IMR-90 (cell line): ENCODE measurements at regions not wholly inside any gene's neighbourhood (a gene's known extent, or its start where the extent isn't known, plus 50 kb on each side); places are given as distances from the start of the nearest gene placed in this dataset.

Source experiments
- ATAC-seq: fragments of 200-7000 bp; cut with Tn5 transposase; 2 replicates; pipeline ENCODE4 v1.9.1; 2020; ENCODE audit warnings: low read depth, mild to moderate bottlenecking, moderate library complexity
- BruUV-seq: library from RNA; stranded (reverse); fragments of 400-500 nt; replicated peaks from 2 replicates; lab custom pipeline; 2021; lab: Mats Ljungman, UMichigan
- CTCF ChIA-PET: fragments of 300-600 bp; formaldehyde crosslinking; extraction: SDS; loops from one replicate; lab custom pipeline; 2021; ENCODE audit warnings: antibody characterized with exemption; lab: Yijun Ruan, JAX
- POLR2A ChIA-PET: fragments of 300-600 bp; sonication (Branson Sonifier 250); formaldehyde crosslinking; loops from one replicate; lab custom pipeline; 2022; ENCODE audit warnings: antibody characterized with exemption; ENCODE audit not compliant: unreplicated experiment; lab: Charles Lee
- DNase-seq: peaks from one replicate; pipeline ENCODE4 v3.0.0; 2013
- H2AFZ ChIP-seq: replicated peaks from 2 replicates; pipeline ENCODE3; 2013; ENCODE audit warnings: low read length, mild to moderate bottlenecking; ENCODE audit not compliant: poor library complexity
- H2AK5ac ChIP-seq: 2 replicates; pipeline ENCODE4 v1.6.1; 2013; ENCODE audit warnings: low read depth, low read length, inconsistent platforms
- H2AK9ac ChIP-seq: replicated peaks from 2 replicates; pipeline ENCODE3; 2013; ENCODE audit warnings: mild to moderate bottlenecking, low read depth, low read length, moderate library complexity; ENCODE audit not compliant: poor library complexity
- H2BK120ac ChIP-seq: 2 replicates; pipeline ENCODE4 v1.6.1; 2013; ENCODE audit warnings: low read depth, low read length, inconsistent platforms
- H2BK15ac ChIP-seq: 3 replicates; pipeline ENCODE4 v1.6.1; 2013; ENCODE audit warnings: low read depth, low read length, inconsistent platforms
- H2BK20ac ChIP-seq: 2 replicates; pipeline ENCODE4 v1.6.1; 2013; ENCODE audit warnings: low read depth, mild to moderate bottlenecking, inconsistent platforms, low read length, moderate library complexity
- H2BK5ac ChIP-seq: 2 replicates; pipeline ENCODE4 v1.6.1; 2013; ENCODE audit warnings: mild to moderate bottlenecking, low read depth, low read length, inconsistent platforms; ENCODE audit not compliant: poor library complexity, severe bottlenecking
- H3K14ac ChIP-seq: replicated peaks from 2 replicates; pipeline ENCODE4 v1.6.1; 2013; ENCODE audit warnings: low read depth, low read length, inconsistent platforms
- H3K18ac ChIP-seq: 2 replicates; pipeline ENCODE4 v1.6.1; 2013; ENCODE audit warnings: low read depth, low read length, control low read depth
- H3K23ac ChIP-seq: 2 replicates; pipeline ENCODE4 v1.6.1; 2013; ENCODE audit warnings: low read depth, low read length, inconsistent platforms
- H3K27ac ChIP-seq: 2 replicates; pipeline ENCODE4 v1.5.1; 2013; ENCODE audit warnings: mild to moderate bottlenecking, control low read depth, low read length; ENCODE audit not compliant: insufficient read depth
- H3K27me3 ChIP-seq: 2 replicates; pipeline ENCODE4 v1.6.1; 2013; ENCODE audit warnings: low read length; ENCODE audit not compliant: control insufficient read depth, insufficient read depth
- H3K36me3 ChIP-seq: 2 replicates; pipeline ENCODE4 v1.6.1; 2013; ENCODE audit warnings: low read length, mixed read lengths; ENCODE audit not compliant: control insufficient read depth, insufficient read depth
- H3K4ac ChIP-seq: 2 replicates; pipeline ENCODE4 v1.6.1; 2013; ENCODE audit warnings: low read depth, low read length, inconsistent platforms
- H3K4me1 ChIP-seq: 2 replicates; pipeline ENCODE4 v1.6.1; 2013; ENCODE audit warnings: low read length, mixed read lengths; ENCODE audit not compliant: control insufficient read depth, insufficient read depth
- H3K4me2 ChIP-seq: 2 replicates; pipeline ENCODE4 v1.6.1; 2013; ENCODE audit warnings: low read depth, mild to moderate bottlenecking, control low read depth, low read length, moderate library complexity
- H3K4me3 ChIP-seq: 2 replicates; pipeline ENCODE4 v1.5.1; 2013; ENCODE audit warnings: low read depth, mild to moderate bottlenecking, control low read depth, low read length, moderate library complexity; ENCODE audit not compliant: insufficient read depth
- H3K56ac ChIP-seq: 2 replicates; pipeline ENCODE4 v1.6.1; 2013; ENCODE audit warnings: low read length, inconsistent platforms; ENCODE audit not compliant: insufficient read depth; ENCODE audit errors: extremely low read depth
- H3K79me1 ChIP-seq, 2 experiments: 2 replicates each; pipeline ENCODE4 v1.6.1; 2013; ENCODE audit warnings: low read length in 2 of 2, inconsistent platforms in 1 of 2, low read depth in 1 of 2
- H3K9ac ChIP-seq: 2 replicates; pipeline ENCODE4 v1.6.1; 2013; ENCODE audit warnings: low read depth, low read length, control low read depth
- H3K9me1 ChIP-seq: 2 replicates; pipeline ENCODE4 v1.6.1; 2013; ENCODE audit warnings: low read length, inconsistent platforms; ENCODE audit not compliant: insufficient read depth
- H3K9me3 ChIP-seq: 2 replicates; pipeline ENCODE4 v1.6.1; 2013; ENCODE audit warnings: low read length; ENCODE audit not compliant: control insufficient read depth, insufficient read depth
- H4K20me1 ChIP-seq: 2 replicates; pipeline ENCODE4 v1.6.1; 2013; ENCODE audit warnings: low read length, inconsistent platforms; ENCODE audit not compliant: insufficient read depth
- H4K5ac ChIP-seq: 2 replicates; pipeline ENCODE4 v1.6.1; 2013; ENCODE audit warnings: mild to moderate bottlenecking, low read depth, low read length, control low read depth
- H4K8ac ChIP-seq, 2 experiments: 2 replicates each; pipeline ENCODE4 v1.6.1; 2013; ENCODE audit warnings: low read depth in 2 of 2, low read length in 2 of 2, control low read depth in 1 of 2, inconsistent platforms in 1 of 2
- H4K91ac ChIP-seq: 2 replicates; pipeline ENCODE4 v1.6.1; 2013; ENCODE audit warnings: low read depth, low read length, inconsistent platforms; ENCODE audit not compliant: insufficient read depth
- BHLHE40 ChIP-seq: fragments of 150-350 bp; IDR thresholded peaks from 2 replicates; pipeline ENCODE4 v1.6.1; 2016; ENCODE audit warnings: mild to moderate bottlenecking, low read depth, low read length
- CEBPB ChIP-seq: IDR thresholded peaks from 2 replicates; pipeline ENCODE4 v1.6.1; 2012; ENCODE audit warnings: low read depth, low read length, improper control_type of control experiment
- CHD1 ChIP-seq: IDR thresholded peaks from 2 replicates; pipeline ENCODE4 v1.6.1; 2012; ENCODE audit warnings: low read depth, low read length, improper control_type of control experiment
- FOS ChIP-seq: fragments of 150-350 bp; IDR thresholded peaks from 2 replicates; pipeline ENCODE4 v1.6.1; 2016; ENCODE audit warnings: low read depth, low read length
- MAFK ChIP-seq: IDR thresholded peaks from 2 replicates; pipeline ENCODE4 v1.6.1; 2012; ENCODE audit warnings: low read depth, low read length, improper control_type of control experiment
- MAZ ChIP-seq: IDR thresholded peaks from 2 replicates; pipeline ENCODE4 v1.6.1; 2012; ENCODE audit warnings: low read depth, mild to moderate bottlenecking, low read length, improper control_type of control experiment, moderate library complexity, borderline replicate concordance
- MXI1 ChIP-seq: IDR thresholded peaks from 2 replicates; pipeline ENCODE4 v1.6.1; 2012; ENCODE audit warnings: low read depth, mild to moderate bottlenecking, low read length, moderate library complexity, borderline replicate concordance
- NFE2L2 ChIP-seq: fragments of 150-350 bp; IDR thresholded peaks from 2 replicates; pipeline ENCODE4 v1.6.1; 2016; ENCODE audit warnings: low read depth, mild to moderate bottlenecking, low read length
- POLR2A ChIP-seq: IDR thresholded peaks from 2 replicates; pipeline ENCODE4 v1.6.1; 2012; ENCODE audit warnings: mild to moderate bottlenecking, low read depth, low read length
- RAD21 ChIP-seq: IDR thresholded peaks from 2 replicates; pipeline ENCODE4 v1.6.1; 2012; ENCODE audit warnings: low read length, improper control_type of control experiment
- RCOR1 ChIP-seq: IDR thresholded peaks from 2 replicates; pipeline ENCODE4 v1.6.1; 2012; ENCODE audit warnings: mild to moderate bottlenecking, low read length, improper control_type of control experiment; ENCODE audit not compliant: insufficient replicate concordance
- RFX5 ChIP-seq: IDR thresholded peaks from 2 replicates; pipeline ENCODE4 v1.8.0; 2012; ENCODE audit warnings: low read depth, mild to moderate bottlenecking, low read length, moderate library complexity
- SMC3 ChIP-seq: fragments of 150-350 bp; IDR thresholded peaks from 2 replicates; pipeline ENCODE4 v1.6.1; 2016; ENCODE audit warnings: low read depth, mild to moderate bottlenecking, antibody characterized with exemption, low read length, moderate library complexity
- WGBS, 2 experiments: methylation state at CpG; one replicate each; pipeline versions ENCODE4 v1.1.5 to v1.1.7; 2013; ENCODE audit warnings: missing lambda C conversion rate in 2 of 2; ENCODE audit not compliant: insufficient read length in 1 of 2; ENCODE audit errors: extremely low coverage in 2 of 2; 5-methylcytosine and 5-hydroxymethylcytosine counted together
- dilution Hi-C: fragments of 300-500 bp; cut with HindIII; formaldehyde crosslinking; loops from one replicate; pipeline ENCODE4 v1.14.3; 2018; ENCODE audit warnings: low sequenced_read_pairs; ENCODE audit not compliant: unreplicated experiment
- in situ Hi-C: fragments of 300-500 bp; cut with MboI; formaldehyde crosslinking; loops from 3 replicates; pipeline ENCODE4 v1.14.3; 2019; ENCODE audit warnings: low sequenced_read_pairs, inconsistent platforms, mixed read lengths
- intact Hi-C: fragments of 100-400 bp; cut with micrococcal nuclease; formaldehyde crosslinking; loops from 2 replicates; pipeline ENCODE4 v1.10.0; 2022
- TF ChIP-seq, protein P1 (sequence below): fragments of 150-350 bp; IDR thresholded peaks from 2 replicates; pipeline ENCODE4 v1.6.1; 2016; ENCODE audit warnings: low read depth, mild to moderate bottlenecking, low read length, moderate library complexity, borderline replicate concordance
- TF ChIP-seq, protein P2 (sequence below): conservative IDR thresholded peaks from 2 replicates; pipeline ENCODE4 v1.5.1; 2012; ENCODE audit warnings: mild to moderate bottlenecking, low read depth, low read length, improper control_type of control experiment
- TF ChIP-seq, protein P3 (sequence below): fragments of 150-350 bp; IDR thresholded peaks from 2 replicates; pipeline ENCODE4 v1.6.1; 2017; ENCODE audit warnings: mild to moderate bottlenecking, antibody characterized with exemption, low read length, low read depth

DNA sequence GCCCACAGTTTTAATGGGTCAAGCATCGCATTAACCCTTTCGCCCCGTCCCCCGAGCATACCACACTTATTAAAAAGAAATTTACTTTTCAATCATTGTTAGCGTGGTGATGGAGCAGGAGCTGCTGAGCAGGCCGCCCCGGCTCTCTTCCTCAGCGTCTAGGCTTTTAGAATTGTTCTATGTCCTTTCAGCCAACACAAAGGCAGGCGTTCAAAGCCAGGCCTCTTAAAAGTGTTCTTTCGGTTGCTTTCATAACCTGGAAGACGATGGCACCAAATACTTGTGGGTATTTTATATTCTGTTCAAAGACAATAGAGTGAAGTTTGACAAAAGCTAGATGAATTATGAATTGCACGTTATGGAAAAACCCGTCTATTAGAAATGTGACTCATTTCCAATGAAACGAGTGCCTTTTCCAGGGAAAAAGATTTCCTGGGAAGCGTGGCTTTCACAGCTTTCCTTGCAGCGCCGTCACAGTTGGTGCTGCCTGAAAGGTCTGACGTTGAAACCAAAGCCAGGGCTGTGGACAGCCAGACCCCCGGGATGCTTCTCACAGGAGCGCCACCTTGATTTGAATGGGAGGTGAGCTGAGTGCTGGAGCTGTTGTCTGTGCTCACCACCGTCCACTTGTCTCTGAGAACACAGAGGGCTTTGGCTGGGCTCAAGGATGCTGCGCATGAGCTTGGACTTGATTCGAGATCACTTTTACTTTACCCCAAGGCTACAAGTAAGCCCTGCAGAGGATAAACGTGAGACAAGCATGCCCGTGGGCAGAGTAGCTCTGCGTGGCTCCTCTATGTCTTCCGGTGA, 78.8 kb downstream of the SOX1 start:
- Histone ChIP-seq H3K4me1 (no peaks in the 10 kb centered on the region), H3K4me2 (no peak overlapping the region), H4K8ac (no peak overlapping the region), H3K18ac (no peak overlapping the region), H2AK9ac (no peak overlapping the region), H3K9me3 (peaks cover 58% of the 10 kb centered on the region), H4K91ac (no peak overlapping the region), H3K27me3 (no peaks in the 10 kb centered on the region), H3K9me1 (no peaks in the 10 kb centered on the region), H3K56ac (no peak overlapping the region), H2BK5ac (no peak overlapping the region), H2AFZ (no peak overlapping the region), H3K4me3 (no peak overlapping the region), H3K79me1 (no peaks in the 10 kb centered on the region), H4K5ac (no peak overlapping the region), H2AK5ac (no peak overlapping the region), H4K20me1 (no peaks in the 10 kb centered on the region), H2BK20ac (no peak overlapping the region), H3K9ac (no peak overlapping the region), H2BK15ac (no peak overlapping the region), H3K27ac (no peak overlapping the region), H3K23ac (no peak overlapping the region), H3K14ac (no peak overlapping the region), H2BK120ac (no peak overlapping the region), H3K36me3 (no peaks in the 10 kb centered on the region), H3K4ac (no peak overlapping the region)
- ChIA-PET POLR2A (no interaction called here), CTCF (no interaction called here)
- 79% methylated on average over 8 of the region's 27 CpGs; no CpG with 5 or more reads in 1 of the 2 experiments for WGBS, 2 experiments
- ATAC-seq (no peak), DNase-seq (no peak)
- dilution Hi-C loops (no loop called here), in situ Hi-C loops (no loop called here), intact Hi-C loops (no loop called here)
- BruUV-seq = no TSS peak
- TF ChIP-seq RAD21 = no peak
- TF ChIP-seq SMC3 = no peak
- TF ChIP-seq MXI1 = no peak
- TF ChIP-seq FOS = no peak
- no peak for TF ChIP-seq BHLHE40
- TF ChIP-seq, protein P1, sequence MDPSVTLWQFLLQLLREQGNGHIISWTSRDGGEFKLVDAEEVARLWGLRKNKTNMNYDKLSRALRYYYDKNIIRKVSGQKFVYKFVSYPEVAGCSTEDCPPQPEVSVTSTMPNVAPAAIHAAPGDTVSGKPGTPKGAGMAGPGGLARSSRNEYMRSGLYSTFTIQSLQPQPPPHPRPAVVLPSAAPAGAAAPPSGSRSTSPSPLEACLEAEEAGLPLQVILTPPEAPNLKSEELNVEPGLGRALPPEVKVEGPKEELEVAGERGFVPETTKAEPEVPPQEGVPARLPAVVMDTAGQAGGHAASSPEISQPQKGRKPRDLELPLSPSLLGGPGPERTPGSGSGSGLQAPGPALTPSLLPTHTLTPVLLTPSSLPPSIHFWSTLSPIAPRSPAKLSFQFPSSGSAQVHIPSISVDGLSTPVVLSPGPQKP = no peak
- TF ChIP-seq RCOR1 = no peak
- TF ChIP-seq NFE2L2 = no peak
- no peak for TF ChIP-seq CEBPB
- TF ChIP-seq, protein P2, sequence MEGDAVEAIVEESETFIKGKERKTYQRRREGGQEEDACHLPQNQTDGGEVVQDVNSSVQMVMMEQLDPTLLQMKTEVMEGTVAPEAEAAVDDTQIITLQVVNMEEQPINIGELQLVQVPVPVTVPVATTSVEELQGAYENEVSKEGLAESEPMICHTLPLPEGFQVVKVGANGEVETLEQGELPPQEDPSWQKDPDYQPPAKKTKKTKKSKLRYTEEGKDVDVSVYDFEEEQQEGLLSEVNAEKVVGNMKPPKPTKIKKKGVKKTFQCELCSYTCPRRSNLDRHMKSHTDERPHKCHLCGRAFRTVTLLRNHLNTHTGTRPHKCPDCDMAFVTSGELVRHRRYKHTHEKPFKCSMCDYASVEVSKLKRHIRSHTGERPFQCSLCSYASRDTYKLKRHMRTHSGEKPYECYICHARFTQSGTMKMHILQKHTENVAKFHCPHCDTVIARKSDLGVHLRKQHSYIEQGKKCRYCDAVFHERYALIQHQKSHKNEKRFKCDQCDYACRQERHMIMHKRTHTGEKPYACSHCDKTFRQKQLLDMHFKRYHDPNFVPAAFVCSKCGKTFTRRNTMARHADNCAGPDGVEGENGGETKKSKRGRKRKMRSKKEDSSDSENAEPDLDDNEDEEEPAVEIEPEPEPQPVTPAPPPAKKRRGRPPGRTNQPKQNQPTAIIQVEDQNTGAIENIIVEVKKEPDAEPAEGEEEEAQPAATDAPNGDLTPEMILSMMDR = no peak
- TF ChIP-seq POLR2A = no peak
- TF ChIP-seq RFX5 = no peak
- TF ChIP-seq MAZ = no peak
- no peak for TF ChIP-seq CHD1
- TF ChIP-seq, protein P3, sequence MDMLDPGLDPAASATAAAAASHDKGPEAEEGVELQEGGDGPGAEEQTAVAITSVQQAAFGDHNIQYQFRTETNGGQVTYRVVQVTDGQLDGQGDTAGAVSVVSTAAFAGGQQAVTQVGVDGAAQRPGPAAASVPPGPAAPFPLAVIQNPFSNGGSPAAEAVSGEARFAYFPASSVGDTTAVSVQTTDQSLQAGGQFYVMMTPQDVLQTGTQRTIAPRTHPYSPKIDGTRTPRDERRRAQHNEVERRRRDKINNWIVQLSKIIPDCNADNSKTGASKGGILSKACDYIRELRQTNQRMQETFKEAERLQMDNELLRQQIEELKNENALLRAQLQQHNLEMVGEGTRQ = no peak
- no peak for TF ChIP-seq MAFK
